ENCODE measurements at regions not wholly inside any gene's neighbourhood (a gene's known extent, or its start where the extent isn't known, plus 50 kb on each side); places are given as distances from the start of the nearest gene placed in this dataset.

GRCh38 chr5:24183981-24184380, 460.8 kb downstream of the CDH10 start:
- TF ChIP-seq CTCF (conservative IDR thresholded peaks at IDR 0.05; ENCODE audit: low read length) (no peak), EZH2phosphoT487 (IDR thresholded peaks at IDR 0.05; ENCODE audit: borderline replicate concordance, low read depth, low read length) (no peak)

Data from OCI-LY7 (cell line).